Mesodermal cell (in vitro differentiated cells): ENCODE measurements at regions not wholly inside any gene's neighbourhood (a gene's known extent, or its start where the extent isn't known, plus 50 kb on each side); places are given as distances from the start of the nearest gene placed in this dataset.
"Not testable (repeated sequence)": the region's sequence is repeated elsewhere in the genome, so short reads cannot be mapped to it uniquely, and the experiment has no call there.

Experiments used
- H3K27ac ChIP-seq: 2 replicates; pipeline ENCODE4 v1.7.0; 2013; ENCODE audit warnings: mild to moderate bottlenecking, low read depth, low read length, moderate library complexity; ENCODE audit not compliant: severe bottlenecking
- H3K36me3 ChIP-seq: 2 replicates; pipeline ENCODE4 v1.7.1; 2013; ENCODE audit warnings: mild to moderate bottlenecking, low read length, moderate library complexity; ENCODE audit not compliant: control insufficient read depth, insufficient read depth
- H3K4me1 ChIP-seq: one replicate; pipeline ENCODE4 v1.7.1; 2013; ENCODE audit warnings: mild to moderate bottlenecking, low read length; ENCODE audit not compliant: insufficient read depth, control insufficient read depth, poor library complexity, severe bottlenecking
- H3K4me3 ChIP-seq: 2 replicates; pipeline ENCODE4 v1.7.0; 2013; ENCODE audit warnings: low read length, control low read depth, mild to moderate bottlenecking; ENCODE audit not compliant: insufficient read depth, poor library complexity, severe bottlenecking; ENCODE audit errors: extremely low read depth
- H3K9me3 ChIP-seq: 2 replicates; pipeline ENCODE4 v1.7.1; 2013; ENCODE audit warnings: mild to moderate bottlenecking, low read length, moderate library complexity; ENCODE audit not compliant: control insufficient read depth
- WGBS, 2 experiments: methylation state at CpG; one replicate each; pipeline ENCODE4 v1.1.5; 2013; ENCODE audit warnings: missing lambda C conversion rate in 2 of 2; ENCODE audit not compliant: insufficient coverage in 2 of 2; 5-methylcytosine and 5-hydroxymethylcytosine counted together

DNA sequence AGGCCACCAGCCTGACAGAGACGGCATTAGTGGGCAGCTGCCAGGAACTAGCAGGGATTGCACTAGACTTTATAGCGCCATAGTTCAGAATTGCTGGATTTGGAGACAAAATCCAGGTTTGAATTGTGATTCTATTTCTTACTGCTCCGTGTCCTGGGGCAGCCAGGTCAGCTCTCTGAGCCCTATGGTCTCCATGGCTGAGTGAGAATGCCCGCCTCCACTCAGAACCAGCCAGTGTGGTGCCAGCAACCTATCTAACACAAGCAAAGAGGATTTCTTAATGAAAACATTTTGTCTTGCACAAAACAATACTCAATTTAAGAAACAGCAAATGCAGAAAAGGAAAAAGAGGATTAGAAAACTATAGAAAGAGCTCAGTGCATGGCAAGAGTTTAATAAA is 225.4 kb downstream of the ANKRD30B start:
- H3K4me1 ChIP-seq, H3K36me3 ChIP-seq, H3K27ac ChIP-seq, H3K4me3 ChIP-seq: not testable (repeated sequence)
- peaks cover 59% of the 10 kb centered on the region for H3K9me3 ChIP-seq
- WGBS, 2 experiments: 56 to 57% methylated on average over 2 to 3 of the region's 4 CpGs

DNA sequence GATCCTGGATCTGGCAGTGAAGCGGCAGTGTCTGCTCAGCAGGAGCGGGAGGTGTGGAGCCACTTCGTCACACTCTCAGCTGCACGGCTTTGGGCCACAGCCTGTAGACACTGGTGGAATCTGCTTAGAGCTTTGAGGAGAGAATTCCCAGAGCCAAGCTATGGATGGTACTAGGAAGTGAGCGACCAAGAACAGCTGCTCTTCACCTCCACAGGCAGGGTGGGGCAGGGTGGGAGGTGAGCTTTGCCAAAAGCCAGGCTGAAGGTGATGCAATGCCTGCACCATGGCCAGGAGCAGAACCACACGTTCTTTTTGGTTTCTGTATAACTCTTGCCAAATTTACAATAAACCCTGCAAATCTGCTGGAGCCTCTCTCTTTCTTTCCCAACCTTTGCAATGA is 226.1 kb downstream of the ANKRD30B start:
- no peaks in the 10 kb centered on the region for H3K36me3 ChIP-seq
- no peak overlapping the region for H3K27ac ChIP-seq
- H3K9me3 ChIP-seq: peaks cover 57% of the 10 kb centered on the region
- no peaks in the 10 kb centered on the region for H3K4me1 ChIP-seq
- WGBS, 2 experiments: 61 to 80% methylated on average over 5 to 6 of the region's 6 CpGs
- no peak overlapping the region for H3K4me3 ChIP-seq

DNA sequence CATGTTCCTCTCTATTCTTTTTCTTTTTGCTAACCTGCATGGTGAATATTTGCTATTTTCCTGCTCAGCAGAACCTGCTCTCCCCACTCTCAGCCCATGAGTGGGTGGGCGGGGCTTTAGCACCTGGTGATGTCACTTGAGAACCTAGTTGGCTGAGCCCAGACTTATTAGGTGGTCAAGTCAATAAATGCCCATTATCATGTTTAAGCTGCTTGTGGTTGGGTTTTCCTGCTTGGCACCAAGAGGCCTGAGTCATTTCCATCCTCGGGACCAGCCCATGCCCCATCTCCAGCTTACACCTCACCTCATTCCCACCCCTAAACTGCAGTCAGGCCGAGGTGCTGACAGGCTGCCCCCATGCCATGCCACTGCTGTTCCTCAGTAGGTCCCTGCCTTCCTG is 226.6 kb downstream of the ANKRD30B start:
- no peaks in the 10 kb centered on the region for H3K36me3 ChIP-seq
- no peak overlapping the region for H3K27ac ChIP-seq
- WGBS, 2 experiments: 50 to 58% methylated on average over 3 of the region's 3 CpGs
- no peak overlapping the region for H3K4me3 ChIP-seq
- peaks cover 55% of the 10 kb centered on the region for H3K9me3 ChIP-seq
- no peaks in the 10 kb centered on the region for H3K4me1 ChIP-seq

DNA sequence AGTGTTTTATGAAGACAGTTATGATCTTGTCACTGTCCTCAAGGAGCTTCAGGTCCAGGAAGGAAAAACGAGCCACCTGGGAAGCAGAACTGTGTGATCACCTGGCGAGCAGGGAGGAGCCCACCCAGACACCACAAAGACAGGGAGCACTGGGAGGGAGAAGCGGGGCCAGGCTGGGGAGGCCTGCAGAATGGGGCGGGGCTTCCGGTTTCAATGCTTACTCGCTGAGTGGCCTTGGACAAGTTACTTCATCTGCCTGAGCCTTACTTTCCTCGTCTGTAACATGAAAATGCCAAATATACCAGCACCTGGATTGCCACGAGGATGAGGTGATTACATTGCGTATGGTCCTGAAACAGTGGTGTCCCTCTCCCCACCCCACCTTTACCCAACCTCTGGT is 227.5 kb downstream of the ANKRD30B start:
- 70 to 78% methylated on average over 6 of the region's 9 CpGs for WGBS, 2 experiments
- no peaks in the 10 kb centered on the region for H3K36me3 ChIP-seq
- H3K4me3 ChIP-seq: no peak overlapping the region
- H3K27ac ChIP-seq: no peak overlapping the region
- H3K9me3 ChIP-seq: peaks cover 55% of the 10 kb centered on the region
- H3K4me1 ChIP-seq: no peaks in the 10 kb centered on the region

DNA sequence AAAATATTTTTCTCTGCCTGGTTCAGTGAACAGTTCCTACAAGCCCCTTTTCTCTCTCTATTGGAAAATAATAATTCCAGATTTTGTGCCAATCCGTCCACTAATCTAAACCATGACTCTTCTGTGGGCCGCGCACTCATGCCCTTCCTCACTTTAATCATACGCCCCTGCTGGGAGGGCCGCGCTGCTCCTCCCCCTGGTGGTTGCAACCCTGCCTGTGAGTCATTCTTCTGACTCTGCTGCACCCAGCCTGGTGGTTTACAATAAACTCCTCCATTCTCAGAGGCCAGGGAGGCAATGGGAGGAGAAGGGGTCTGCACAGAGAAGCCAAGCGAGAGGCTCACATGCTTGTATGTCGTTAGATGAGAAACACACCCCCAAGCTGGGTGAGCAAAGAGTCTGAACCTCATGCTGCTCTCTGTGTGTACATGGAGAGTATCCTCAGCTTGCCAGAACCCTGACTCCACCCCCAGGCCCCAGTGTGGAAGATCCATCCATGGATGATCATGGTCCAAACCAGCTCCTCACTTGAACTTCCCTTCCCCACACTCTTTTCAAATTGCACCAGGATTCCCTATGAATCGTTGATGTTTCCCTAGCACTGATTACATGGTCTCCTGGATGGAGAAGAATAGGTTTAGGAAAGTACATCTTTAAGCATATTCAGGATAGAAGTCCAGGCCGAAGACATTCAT is 228.9 kb downstream of the ANKRD30B start:
- Histone ChIP-seq H3K36me3 (no peaks in the 10 kb centered on the region), H3K27ac (no peak overlapping the region), H3K4me1 (no peaks in the 10 kb centered on the region), H3K4me3 (no peak overlapping the region), H3K9me3 (peaks cover 54% of the 10 kb centered on the region)
- WGBS, 2 experiments: 62 to 73% methylated on average over 5 to 7 of the region's 10 CpGs

DNA sequence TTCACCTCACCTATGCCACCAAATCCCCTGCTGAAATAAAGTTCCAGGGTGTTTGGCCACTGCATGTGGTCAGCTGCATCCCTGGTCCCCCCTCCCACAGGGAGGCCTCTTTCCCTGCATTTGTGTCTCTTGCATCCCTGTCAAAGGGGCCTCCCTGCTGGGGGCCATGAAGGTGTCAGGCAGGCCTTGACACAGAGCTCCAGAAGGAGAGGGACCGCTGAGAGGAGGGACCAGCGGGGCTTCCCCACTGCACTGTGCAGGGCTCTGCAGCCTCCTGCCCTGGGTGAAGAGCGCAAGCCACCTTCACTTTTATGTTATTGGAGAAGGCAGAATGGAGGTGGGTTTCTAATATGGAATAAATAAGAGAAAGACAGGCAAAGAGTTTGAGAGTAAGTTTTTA is 230.2 kb downstream of the ANKRD30B start:
- no peak overlapping the region for H3K4me3 ChIP-seq
- no peak overlapping the region for H3K27ac ChIP-seq
- peaks cover 52% of the 10 kb centered on the region for H3K9me3 ChIP-seq
- no peaks in the 10 kb centered on the region for H3K4me1 ChIP-seq
- 60 to 80% methylated on average over 1 to 3 of the region's 3 CpGs for WGBS, 2 experiments
- no peaks in the 10 kb centered on the region for H3K36me3 ChIP-seq

DNA sequence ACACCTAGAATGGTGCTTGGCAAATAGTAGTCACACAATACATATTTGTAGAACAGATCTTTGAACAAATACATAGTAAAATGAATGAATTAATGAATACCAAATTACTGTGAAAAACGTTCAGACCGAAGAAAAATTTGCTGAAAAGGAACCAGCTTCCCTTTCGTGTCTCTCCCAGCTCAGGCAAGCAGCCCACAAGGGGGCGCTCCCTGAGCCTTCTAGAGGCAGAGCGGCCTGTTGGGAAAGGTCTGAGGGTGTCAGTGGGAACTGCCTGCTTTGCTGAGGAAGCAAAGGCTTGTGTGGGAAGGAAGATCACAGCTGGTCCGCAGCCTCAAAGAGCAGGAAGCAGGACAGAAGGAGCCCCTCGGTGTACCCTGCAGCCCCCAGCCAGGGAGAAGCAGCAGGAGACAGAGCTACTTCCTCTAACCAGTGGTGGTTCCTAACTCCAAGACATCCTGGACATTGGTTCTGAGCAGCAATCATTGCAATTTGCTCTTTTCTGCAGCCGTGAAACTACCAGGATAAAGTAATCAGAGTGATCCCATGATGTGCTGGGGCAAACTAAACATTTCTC is 231.1 kb downstream of the ANKRD30B start:
- Histone ChIP-seq H3K36me3 (no peaks in the 10 kb centered on the region), H3K27ac (no peak overlapping the region), H3K4me1 (no peaks in the 10 kb centered on the region), H3K9me3 (peaks cover 49% of the 10 kb centered on the region), H3K4me3 (no peak overlapping the region)
- 60 to 61% methylated on average over 4 to 7 of the region's 8 CpGs for WGBS, 2 experiments

DNA sequence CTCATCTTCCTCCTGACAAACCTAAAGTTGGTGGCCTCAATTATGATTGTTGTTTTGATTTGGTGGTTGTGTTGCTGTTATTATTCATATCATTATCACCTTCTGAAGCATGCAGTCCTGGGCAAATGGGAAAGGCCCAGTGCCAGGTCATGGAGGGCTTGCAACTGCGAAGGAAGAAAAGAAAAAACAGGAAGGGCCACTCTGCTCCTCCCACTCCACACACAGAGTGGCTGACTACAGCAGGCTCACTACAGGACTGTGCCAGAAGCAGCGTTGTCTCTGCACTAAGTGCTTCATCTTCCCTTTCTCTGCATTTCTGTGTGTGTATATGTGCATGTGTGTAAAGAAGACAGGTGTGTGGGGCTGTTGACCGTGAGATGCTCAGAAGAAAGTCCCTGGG is 231.9 kb downstream of the ANKRD30B start:
- Histone ChIP-seq H3K4me3 (no peak overlapping the region), H3K36me3 (no peaks in the 10 kb centered on the region), H3K27ac (no peak overlapping the region), H3K9me3 (peaks cover 49% of the 10 kb centered on the region), H3K4me1 (no peaks in the 10 kb centered on the region)
- 50% methylated on average over 1 of the region's 3 CpGs; no CpG with 5 or more reads in 1 of the 2 experiments for WGBS, 2 experiments

DNA sequence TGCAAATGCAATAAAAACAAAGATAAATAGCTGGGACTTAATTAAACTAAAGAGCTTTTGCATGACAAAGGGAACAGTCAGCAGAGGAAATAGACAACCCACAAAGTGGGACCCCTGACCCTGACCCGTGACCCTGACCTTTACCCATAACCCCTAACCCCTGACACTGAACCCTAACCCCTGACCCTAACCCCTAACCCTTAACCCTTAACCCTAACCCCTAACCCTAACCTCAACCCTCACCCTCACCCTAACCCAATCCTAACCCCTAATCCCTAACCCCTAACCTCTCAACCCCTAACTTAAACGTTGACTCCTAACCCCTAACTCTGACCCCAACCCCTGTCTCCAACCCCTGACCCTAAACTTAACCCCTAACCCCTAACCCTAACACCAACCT is 236.6 kb downstream of the ANKRD30B start:
- peaks cover 26% of the 10 kb centered on the region for H3K9me3 ChIP-seq
- not testable (repeated sequence) for H3K36me3 ChIP-seq, H3K4me3 ChIP-seq, H3K27ac ChIP-seq, H3K4me1 ChIP-seq
- 29% methylated on average over 1 of the region's 2 CpGs; no CpG with 5 or more reads in 1 of the 2 experiments for WGBS, 2 experiments

DNA sequence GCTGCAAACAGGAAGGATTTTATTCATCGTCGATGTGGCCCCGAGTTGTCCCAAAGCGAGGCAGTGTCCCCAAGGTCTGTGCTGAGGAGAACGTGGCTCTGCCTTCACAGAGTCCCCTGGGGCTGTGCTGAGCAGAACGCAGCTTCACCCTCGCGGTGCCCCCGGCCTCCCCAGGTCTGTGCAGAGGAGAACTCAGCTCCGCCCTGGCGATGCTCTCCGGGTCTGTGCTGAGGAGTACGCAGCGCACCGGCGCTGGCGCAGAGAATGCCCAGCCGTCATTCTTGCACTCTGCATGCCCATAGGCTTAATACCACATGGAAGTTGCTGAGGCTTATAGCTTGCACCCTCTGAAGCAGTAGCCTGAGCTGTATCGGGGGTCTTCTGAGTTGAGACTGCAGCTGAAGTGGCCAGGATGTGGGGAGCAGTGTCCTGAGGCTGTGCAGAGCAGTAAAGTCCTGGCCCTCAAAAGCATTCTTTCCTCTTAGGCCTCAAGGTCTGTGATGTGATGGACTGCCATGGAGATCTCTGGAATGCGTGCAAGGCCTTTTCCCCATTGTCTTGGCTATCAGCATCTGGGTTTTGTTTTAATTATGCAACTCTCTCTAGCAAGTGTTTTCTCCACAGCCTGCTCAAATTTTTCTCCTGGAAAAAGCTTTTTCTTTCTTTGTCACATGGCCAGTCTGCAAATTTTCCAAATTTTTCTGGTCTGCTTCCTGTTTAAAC is 237.5 kb downstream of the ANKRD30B start:
- H3K27ac ChIP-seq, H3K36me3 ChIP-seq, H3K4me3 ChIP-seq, H3K4me1 ChIP-seq: not testable (repeated sequence)
- H3K9me3 ChIP-seq: peaks cover 19% of the 10 kb centered on the region
- 73 to 87% methylated on average over 13 to 20 of the region's 20 CpGs for whole genome bisulfite sequencing, 2 experiments

DNA sequence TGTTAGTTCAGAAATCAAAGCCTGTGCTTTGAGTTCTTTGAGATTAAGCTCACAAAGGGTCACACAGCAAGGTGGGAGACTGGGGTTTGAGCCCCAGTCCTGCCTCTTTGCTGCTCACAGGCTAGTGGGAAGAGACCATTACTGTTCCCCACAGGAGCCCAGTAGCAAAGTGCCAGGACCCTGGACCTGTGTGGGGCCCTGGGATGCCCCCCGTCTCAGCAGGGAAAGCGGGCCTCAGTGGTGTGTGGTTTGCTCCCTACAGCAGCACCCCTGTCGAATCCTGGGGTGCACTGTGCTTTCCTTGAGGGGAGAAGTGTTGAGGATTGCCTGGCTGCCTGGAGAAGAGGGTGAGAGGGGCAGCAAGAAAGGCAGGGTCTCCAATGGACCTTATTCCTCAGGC is 239.4 kb downstream of the ANKRD30B start:
- not testable (repeated sequence) for H3K36me3 ChIP-seq, H3K27ac ChIP-seq, H3K4me1 ChIP-seq, H3K4me3 ChIP-seq
- H3K9me3 ChIP-seq: peaks cover 12% of the 10 kb centered on the region
- 25 to 85% methylated on average over 1 to 2 of the region's 3 CpGs for WGBS, 2 experiments
